ENCODE measurements at regions not wholly inside any gene's neighbourhood (a gene's known extent, or its start where the extent isn't known, plus 50 kb on each side); places are given as distances from the start of the nearest gene placed in this dataset.

DNA sequence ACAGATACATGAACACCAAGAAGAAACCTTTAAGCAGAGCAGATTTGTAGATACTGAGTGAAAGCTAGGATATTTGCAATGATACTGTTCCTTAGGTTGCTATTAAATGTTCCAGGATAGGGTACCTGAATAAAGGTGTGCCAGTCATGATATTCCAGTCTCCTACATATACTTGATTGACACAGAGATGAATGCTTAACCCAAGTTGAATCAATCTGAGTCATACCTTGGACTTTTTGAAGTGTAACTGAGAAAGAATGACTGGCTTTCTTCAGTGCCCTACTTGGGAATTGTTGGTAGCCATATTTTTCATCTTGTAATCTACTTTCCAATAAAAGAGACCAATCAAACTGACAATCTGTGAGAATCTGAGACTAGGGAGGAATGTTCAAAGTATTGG lies 805.7 kb upstream of the GHITM start:
- TF ChIP-seq, protein P1, sequence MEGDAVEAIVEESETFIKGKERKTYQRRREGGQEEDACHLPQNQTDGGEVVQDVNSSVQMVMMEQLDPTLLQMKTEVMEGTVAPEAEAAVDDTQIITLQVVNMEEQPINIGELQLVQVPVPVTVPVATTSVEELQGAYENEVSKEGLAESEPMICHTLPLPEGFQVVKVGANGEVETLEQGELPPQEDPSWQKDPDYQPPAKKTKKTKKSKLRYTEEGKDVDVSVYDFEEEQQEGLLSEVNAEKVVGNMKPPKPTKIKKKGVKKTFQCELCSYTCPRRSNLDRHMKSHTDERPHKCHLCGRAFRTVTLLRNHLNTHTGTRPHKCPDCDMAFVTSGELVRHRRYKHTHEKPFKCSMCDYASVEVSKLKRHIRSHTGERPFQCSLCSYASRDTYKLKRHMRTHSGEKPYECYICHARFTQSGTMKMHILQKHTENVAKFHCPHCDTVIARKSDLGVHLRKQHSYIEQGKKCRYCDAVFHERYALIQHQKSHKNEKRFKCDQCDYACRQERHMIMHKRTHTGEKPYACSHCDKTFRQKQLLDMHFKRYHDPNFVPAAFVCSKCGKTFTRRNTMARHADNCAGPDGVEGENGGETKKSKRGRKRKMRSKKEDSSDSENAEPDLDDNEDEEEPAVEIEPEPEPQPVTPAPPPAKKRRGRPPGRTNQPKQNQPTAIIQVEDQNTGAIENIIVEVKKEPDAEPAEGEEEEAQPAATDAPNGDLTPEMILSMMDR (IDR thresholded peaks at IDR 0.05; ENCODE audit: low read depth, low read length) = no peak
- no peak for DNase-seq (ENCODE audit: extremely low read depth, low read depth)

DNA sequence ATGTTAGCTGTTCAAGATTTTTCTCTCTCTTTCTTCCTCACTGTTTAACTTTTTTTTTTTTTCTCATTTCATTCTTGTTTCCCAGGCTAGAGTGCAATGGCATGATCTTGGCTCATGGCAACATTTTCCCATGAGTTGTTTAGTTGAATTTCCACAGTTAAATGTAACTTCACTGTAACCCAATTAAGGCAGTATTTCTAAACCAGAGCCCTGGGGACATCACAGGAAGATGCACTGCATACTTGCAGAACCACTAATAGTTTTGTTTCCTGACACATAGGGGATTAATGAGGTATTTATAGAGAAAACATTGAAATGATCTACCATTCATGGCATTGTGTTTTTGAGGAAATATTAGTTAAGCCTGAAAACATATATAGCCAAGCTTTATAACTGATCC lies 795.6 kb upstream of the GHITM start:
- no peak for DNase-seq (ENCODE audit: extremely low read depth, low read depth)
- TF ChIP-seq, protein P1 (IDR thresholded peaks at IDR 0.05; ENCODE audit: low read depth, low read length) = no peak

DNA sequence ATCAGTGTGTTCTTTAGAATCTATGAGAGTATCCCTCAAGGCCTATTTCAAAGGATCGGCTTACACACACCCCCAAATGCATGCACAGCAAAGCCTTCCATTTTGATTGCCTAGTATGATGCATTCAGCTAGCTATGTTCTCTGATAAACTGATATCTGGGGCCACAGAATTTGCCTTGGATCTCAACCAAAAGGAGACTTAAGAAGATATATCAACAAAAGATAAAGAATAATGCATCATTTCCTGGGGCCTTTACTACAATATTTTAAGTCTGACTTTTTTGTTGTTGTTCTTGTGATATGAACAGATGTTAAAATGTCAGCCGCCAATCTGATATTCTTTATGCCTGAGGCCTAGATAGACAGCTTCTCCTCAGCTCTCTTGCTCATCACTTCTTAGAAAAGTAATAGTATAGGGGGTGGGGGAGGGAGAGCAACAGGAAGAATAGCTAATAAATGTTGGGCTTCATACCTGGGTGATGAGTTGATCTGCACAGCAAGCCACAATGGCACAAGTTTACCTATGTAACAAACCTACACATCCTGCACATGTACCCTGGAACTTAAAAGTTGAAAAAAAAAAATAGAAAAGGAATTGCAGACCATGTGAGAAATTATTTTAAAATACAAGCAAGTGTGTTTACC lies 792.9 kb upstream of the GHITM start:
- no peak for DNase-seq (ENCODE audit: extremely low read depth, low read depth)
- TF ChIP-seq, protein P1 (IDR thresholded peaks at IDR 0.05; ENCODE audit: low read depth, low read length) = no peak

DNA sequence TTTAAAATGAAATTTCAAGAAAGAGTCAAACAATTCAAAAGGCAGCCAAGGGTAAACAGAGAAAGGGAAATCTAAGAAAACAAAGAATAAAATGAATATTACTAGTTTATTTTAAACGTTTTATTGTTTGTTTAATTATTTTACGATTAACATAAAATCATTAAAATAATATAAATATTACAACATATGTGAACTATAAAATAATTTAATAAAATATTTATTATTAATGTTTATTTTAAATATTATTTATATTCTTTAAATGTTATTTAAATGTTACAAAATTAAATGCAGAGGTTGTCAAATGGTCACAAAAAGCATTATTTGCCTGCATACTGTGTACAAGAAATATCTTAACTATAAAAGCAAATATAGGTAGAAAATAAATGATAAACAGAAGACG lies 786.7 kb upstream of the GHITM start:
- no peak for DNase-seq (ENCODE audit: extremely low read depth, low read depth)
- TF ChIP-seq, protein P1 (IDR thresholded peaks at IDR 0.05; ENCODE audit: low read depth, low read length) = no peak

DNA sequence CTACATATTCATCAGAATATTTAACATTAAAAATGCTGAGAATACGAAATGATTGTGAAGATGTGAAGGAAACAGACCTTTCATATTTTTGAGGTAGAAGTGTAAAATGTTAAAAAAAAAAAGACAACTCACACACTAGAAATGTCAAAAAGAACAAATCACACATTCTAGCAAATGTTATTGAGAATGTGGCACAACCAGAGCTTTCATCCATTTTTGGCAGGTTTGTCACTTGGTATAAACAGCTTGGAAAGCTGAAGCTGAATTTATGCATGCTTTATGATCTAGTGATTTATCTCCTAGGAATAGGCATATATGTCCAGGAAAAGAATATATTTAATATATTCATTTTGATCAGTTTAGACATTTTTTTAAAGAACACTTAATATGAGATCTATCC lies 784.9 kb upstream of the GHITM start:
- TF ChIP-seq, protein P1 (IDR thresholded peaks at IDR 0.05; ENCODE audit: low read depth, low read length) = no peak
- no peak for DNase-seq (ENCODE audit: extremely low read depth, low read depth)

DNA sequence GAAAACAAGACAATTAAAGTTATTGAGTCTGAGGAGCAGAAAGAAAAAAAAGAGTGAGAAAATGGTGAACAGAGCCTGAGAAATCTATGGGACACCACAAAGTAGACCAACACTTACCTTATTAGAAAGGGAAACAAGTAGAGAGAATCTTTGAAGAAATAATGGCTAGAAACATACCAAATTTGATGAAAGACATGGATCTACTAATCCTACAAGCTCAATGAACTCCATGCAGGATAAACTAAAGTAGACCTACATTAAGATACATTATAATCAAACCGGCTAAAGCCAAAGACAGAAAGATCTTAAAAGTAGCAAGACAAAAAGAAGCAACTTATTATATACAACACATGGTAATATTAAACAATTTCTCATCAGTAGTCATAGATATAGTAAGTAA lies 782.3 kb upstream of the GHITM start:
- TF ChIP-seq, protein P1 (IDR thresholded peaks at IDR 0.05; ENCODE audit: low read depth, low read length) = no peak
- no peak for DNase-seq (ENCODE audit: extremely low read depth, low read depth)

DNA sequence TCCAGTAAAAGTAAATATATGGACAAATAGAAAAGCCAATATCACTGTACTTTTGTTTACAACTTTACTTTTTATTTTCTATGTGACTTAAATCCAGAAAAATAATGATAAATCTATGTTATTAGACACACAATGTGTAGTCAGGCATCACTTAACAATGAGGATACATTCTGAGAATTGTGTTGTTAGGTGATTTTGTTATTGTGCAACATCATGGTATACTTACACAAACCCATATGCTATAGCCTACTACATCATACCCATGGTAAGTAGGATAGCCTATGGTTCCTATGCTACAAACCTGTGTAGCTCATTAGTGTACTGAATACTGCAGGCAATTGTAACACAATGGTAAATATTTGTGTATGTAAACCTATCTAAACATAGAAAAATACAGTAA lies 781.7 kb upstream of the GHITM start:
- TF ChIP-seq, protein P1 (IDR thresholded peaks at IDR 0.05; ENCODE audit: low read depth, low read length) = no peak
- DNase-seq (ENCODE audit: extremely low read depth, low read depth) = no peak

All from AG09319 (cell line).